HCT116 (cell line): ENCODE measurements at regions not wholly inside any gene's neighbourhood (a gene's known extent, or its start where the extent isn't known, plus 50 kb on each side); places are given as distances from the start of the nearest gene placed in this dataset.

ENCODE experiments used
- ATAC-seq: fragments of 200-7000 bp; cut with Tn5 transposase; 2 replicates; pipeline ENCODE4 v1.9.1; 2020; ENCODE audit warnings: mild to moderate bottlenecking, moderate library complexity
- BruUV-seq: library from RNA; stranded (reverse); fragments of 400-500 nt; replicated peaks from 2 replicates; lab custom pipeline; 2021; lab: Mats Ljungman, UMichigan
- CTCF ChIA-PET: fragments of 300-600 bp; sonication (Branson Sonifier 250); formaldehyde crosslinking; loops from one replicate; lab custom pipeline; 2021; ENCODE audit warnings: antibody characterized with exemption; lab: Charles Lee
- POLR2A ChIA-PET: fragments of 300-600, 350-600 bp; sonication (Branson Sonifier 250); formaldehyde crosslinking; loops from one replicate; lab custom pipeline; 2021; ENCODE audit warnings: antibody characterized with exemption; lab: Charles Lee
- RAD21 ChIA-PET, 2 experiments: fragments of 300-600 bp; sonication (Branson Sonifier 250); formaldehyde crosslinking; loops; one replicate each; lab custom pipeline; 2023; ENCODE audit warnings: low total read pairs in 2 of 2; ENCODE audit not compliant: uncharacterized antibody in 2 of 2, unreplicated experiment in 2 of 2, low non-redundant PET in 1 of 2; lab: Charles Lee
- DNase-seq: peaks from one replicate; pipeline ENCODE4 v3.0.0-alpha.2; 2010; ENCODE audit warnings: low read depth, low spot score
- H2AFZ ChIP-seq: fragments of 200-600 bp; shearing (Covaris generic), sonication (generic); 2 replicates; pipeline ENCODE4 v1.6.1; 2017; ENCODE audit warnings: low read depth, mixed run types, mixed read lengths, antibody characterized with exemption, low read length; ENCODE audit not compliant: poor library complexity, severe bottlenecking
- H3K27ac ChIP-seq: 2 replicates; pipeline ENCODE4 v1.5.1; 2012; ENCODE audit warnings: low read depth, low read length
- H3K27me3 ChIP-seq: fragments of 200-600 bp; sonication (generic); 2 replicates; pipeline ENCODE4 v1.6.1; 2016; ENCODE audit warnings: mixed run types, low read length, mixed read lengths; ENCODE audit not compliant: insufficient read depth
- H3K36me3 ChIP-seq, 2 experiments: fragments of 200-500 bp in 1 of 2; fragments of 200-600 bp in 1 of 2; sonication (Bioruptor generic) in 1 of 2; sonication (generic) in 1 of 2; 2 replicates each; pipeline versions ENCODE4 v1.5.1 to v1.6.1; 2014 to 2016; ENCODE audit warnings: low read length in 2 of 2, inconsistent platforms in 1 of 2, mixed read lengths in 1 of 2, mixed run types in 1 of 2; ENCODE audit not compliant: insufficient read depth in 2 of 2, control insufficient read depth in 1 of 2
- H3K4me1 ChIP-seq, 2 experiments: fragments of 200-600 bp in 1 of 2; sonication (generic) in 1 of 2; 2 replicates each; pipeline versions ENCODE4 v1.5.1 to v1.6.1; 2012 to 2017; ENCODE audit warnings: low read length in 2 of 2, inconsistent platforms in 1 of 2, mild to moderate bottlenecking in 1 of 2, mixed read lengths in 1 of 2, mixed run types in 1 of 2, moderate library complexity in 1 of 2; ENCODE audit not compliant: insufficient read depth in 2 of 2, control insufficient read depth in 1 of 2
- H3K4me2 ChIP-seq: fragments of 200-600 bp; sonication (generic); 2 replicates; pipeline ENCODE4 v1.6.1; 2017; ENCODE audit warnings: mixed run types, low read length, mixed read lengths
- H3K4me3 ChIP-seq, 2 experiments: fragments of 200-600 bp in 1 of 2; sonication (generic) in 1 of 2; replicated peaks in 1 of 2; 2 replicates each; pipeline ENCODE4 v1.5.1; 2011 to 2016; ENCODE audit warnings: low read length in 2 of 2, control low read depth in 1 of 2, low read depth in 1 of 2, mild to moderate bottlenecking in 1 of 2, mixed read lengths in 1 of 2, mixed run types in 1 of 2
- H3K79me2 ChIP-seq: fragments of 200-600 bp; sonication (generic); 2 replicates; pipeline ENCODE4 v1.6.1; 2017; ENCODE audit warnings: mild to moderate bottlenecking, mixed run types, low read length, moderate library complexity, mixed read lengths; ENCODE audit not compliant: insufficient read depth
- H3K9ac ChIP-seq: fragments of 200-600 bp; sonication (generic); 2 replicates; pipeline ENCODE4 v1.6.1; 2016; ENCODE audit warnings: low read length, mixed read lengths
- H3K9me2 ChIP-seq: fragments of 200-600 bp; sonication (generic), shearing (Covaris generic); 2 replicates; pipeline ENCODE4 v1.6.1; 2017; ENCODE audit warnings: mixed run types, mild to moderate bottlenecking, moderate library complexity; ENCODE audit not compliant: insufficient read depth
- H3K9me3 ChIP-seq, 2 experiments: fragments of 200-500 bp in 1 of 2; fragments of 200-600 bp in 1 of 2; sonication (Bioruptor generic) in 1 of 2; sonication (generic) in 1 of 2; 2 replicates each; pipeline ENCODE4 v1.6.1; 2014 to 2017; ENCODE audit warnings: low read length in 2 of 2, mixed read lengths in 2 of 2, inconsistent platforms in 1 of 2, low read depth in 1 of 2, mild to moderate bottlenecking in 1 of 2, mixed run types in 1 of 2, moderate library complexity in 1 of 2; ENCODE audit not compliant: control insufficient read depth in 1 of 2, insufficient read depth in 1 of 2
- H4K20me1 ChIP-seq: fragments of 200-600 bp; sonication (generic), shearing (Covaris generic); 2 replicates; pipeline ENCODE4 v1.6.1; 2017; ENCODE audit warnings: mixed run types, mild to moderate bottlenecking, moderate library complexity; ENCODE audit not compliant: insufficient read depth
- ATF3 ChIP-seq: IDR thresholded peaks from 2 replicates; pipeline ENCODE4 v1.6.1; 2012
- CEBPB ChIP-seq: IDR thresholded peaks from 2 replicates; pipeline ENCODE4 v1.6.1; 2012; ENCODE audit warnings: low read depth
- CTCF ChIP-seq, 3 experiments: fragments of 200-600 bp in 1 of 3; sonication (generic) in 1 of 3; IDR thresholded peaks in 2 of 3; conservative IDR thresholded peaks in 1 of 3; 2 replicates each; pipeline ENCODE4 v1.5.1; 2012 to 2017; ENCODE audit warnings: low read depth in 2 of 3, low read length in 2 of 3, antibody characterized with exemption in 1 of 3, borderline replicate concordance in 1 of 3, control low read depth in 1 of 3, mild to moderate bottlenecking in 1 of 3, mixed read lengths in 1 of 3, mixed run types in 1 of 3, moderate library complexity in 1 of 3; ENCODE audit not compliant: insufficient read depth in 1 of 3
- EGR1 ChIP-seq: IDR thresholded peaks from 2 replicates; pipeline ENCODE4 v1.6.1; 2012; ENCODE audit warnings: low read depth
- ELF1 ChIP-seq: IDR thresholded peaks from 2 replicates; pipeline ENCODE4 v1.6.1; 2012; ENCODE audit warnings: low read depth, borderline replicate concordance
- EZH2 ChIP-seq: fragments of 200-600 bp; sonication (generic); IDR thresholded peaks from 2 replicates; pipeline ENCODE4 v1.6.1; 2017; ENCODE audit warnings: antibody characterized with exemption, mixed run types
- EZH2phosphoT487 ChIP-seq: fragments of 200-600 bp; IDR thresholded peaks from 2 replicates; pipeline ENCODE4 v1.6.1; 2018; ENCODE audit warnings: antibody characterized with exemption, borderline replicate concordance
- FOSL1 ChIP-seq: IDR thresholded peaks from 2 replicates; pipeline ENCODE4 v1.6.1; 2012; ENCODE audit warnings: low read depth
- JUND ChIP-seq: IDR thresholded peaks from 2 replicates; pipeline ENCODE4 v1.6.1; 2012
- MAX ChIP-seq: IDR thresholded peaks from 2 replicates; pipeline ENCODE4 v1.6.1; 2012
- POLR2A ChIP-seq: IDR thresholded peaks from 2 replicates; pipeline ENCODE4 v1.7.0; 2011; ENCODE audit warnings: borderline replicate concordance; ENCODE audit not compliant: insufficient read depth, insufficient read length; ENCODE audit errors: extremely low read depth
- RAD21 ChIP-seq: IDR thresholded peaks from 2 replicates; pipeline ENCODE4 v1.6.1; 2012; ENCODE audit warnings: low read depth, mild to moderate bottlenecking
- REST ChIP-seq: IDR thresholded peaks from 2 replicates; pipeline ENCODE4 v1.6.1; 2012; ENCODE audit warnings: low read depth
- SP1 ChIP-seq: IDR thresholded peaks from 2 replicates; pipeline ENCODE4 v1.6.1; 2012; ENCODE audit warnings: low read depth
- SRF ChIP-seq: IDR thresholded peaks from 2 replicates; pipeline ENCODE4 v1.6.1; 2012; ENCODE audit warnings: low read depth
- TCF7L2 ChIP-seq: IDR thresholded peaks from 2 replicates; pipeline ENCODE4 v1.7.0; 2011; ENCODE audit warnings: borderline replicate concordance, inconsistent platforms; ENCODE audit not compliant: insufficient read depth, insufficient read length; ENCODE audit errors: extremely low read depth
- YY1 ChIP-seq: IDR thresholded peaks from 2 replicates; pipeline ENCODE4 v1.6.1; 2011; ENCODE audit warnings: low read length, low read depth, moderate library complexity, mild to moderate bottlenecking; ENCODE audit not compliant: insufficient replicate concordance; ENCODE audit errors: extremely low read depth
- ZBTB33 ChIP-seq: IDR thresholded peaks from 2 replicates; pipeline ENCODE4 v1.6.1; 2011; ENCODE audit warnings: mild to moderate bottlenecking, low read length, moderate library complexity; ENCODE audit not compliant: insufficient replicate concordance; ENCODE audit errors: extremely low read depth
- ZFX ChIP-seq: fragments of 450-650 bp; IDR thresholded peaks from 2 replicates; pipeline ENCODE4 v1.6.1; 2017
- ZNF274 ChIP-seq: fragments of 200-500 bp; sonication (Bioruptor generic); IDR thresholded peaks from 2 replicates; pipeline ENCODE4 v1.6.1; 2014; ENCODE audit warnings: mild to moderate bottlenecking, low read depth, low read length, inconsistent platforms
- intact Hi-C: fragments of 100-400 bp; cut with micrococcal nuclease; formaldehyde crosslinking; loops from 2 replicates; pipeline ENCODE4 v1.10.0; 2022

- no peak overlapping the region for H3K4me2 ChIP-seq
- no peaks in the 10 kb centered on the region for H4K20me1 ChIP-seq
- no peak overlapping the region for H3K4me3 ChIP-seq
- H3K9me2 ChIP-seq, result no peaks in the 10 kb centered on the region; the same call in 1 of the 2 replicates
- H3K36me3 ChIP-seq, result no peaks in the 10 kb centered on the region
- intact Hi-C loops, result no loop called here
- DNase-seq (no peak), ATAC-seq (no peak)
- ChIA-PET POLR2A (no interaction called here), RAD21 (no interaction called here), CTCF (no interaction called here)
- no peak overlapping the region for H2AFZ ChIP-seq
- H3K27me3 ChIP-seq, result no peaks in the 10 kb centered on the region
- no peaks in the 10 kb centered on the region for H3K4me1 ChIP-seq
- TF ChIP-seq CEBPB (no peak), JUND (no peak), CTCF (IDR thresholded peaks at IDR 0.05 in 2 of 3, conservative IDR thresholded peaks at IDR 0.05 in 1 of 3; ENCODE audit: borderline replicate concordance in 1 of 3, insufficient read depth in 1 of 3, low read depth in 2 of 3, low read length in 2 of 3) (no peak), EGR1 (no peak), SP1 (no peak), MAX (no peak), ATF3 (no peak), EZH2phosphoT487 (no peak), ZBTB33 (no peak), YY1 (no peak), REST (no peak), SRF (no peak), RAD21 (no peak), ZFX (no peak), ZNF274 (no peak), ELF1 (no peak), EZH2 (no peak), POLR2A (no peak), TCF7L2 (no peak), FOSL1 (no peak)
- no peaks in the 10 kb centered on the region for H3K79me2 ChIP-seq
- H3K9me3 ChIP-seq, result no peaks in the 10 kb centered on the region
- H3K27ac ChIP-seq, result no peak overlapping the region
- no TSS peak for BruUV-seq
- no peak overlapping the region for H3K9ac ChIP-seq
Observed at GRCh38 chr4:111792632-111793031, 352.6 kb upstream of the FAM241A start.
